IMR-90 (cell line): ENCODE measurements at regions not wholly inside any gene's neighbourhood (a gene's known extent, or its start where the extent isn't known, plus 50 kb on each side); places are given as distances from the start of the nearest gene placed in this dataset.

Source experiments
- CEBPB ChIP-seq: IDR thresholded peaks from 2 replicates; pipeline ENCODE4 v1.6.1; 2012; ENCODE audit warnings: low read depth, low read length, improper control_type of control experiment
- CHD1 ChIP-seq: IDR thresholded peaks from 2 replicates; pipeline ENCODE4 v1.6.1; 2012; ENCODE audit warnings: low read depth, low read length, improper control_type of control experiment
- CTCF ChIP-seq: conservative IDR thresholded peaks from 2 replicates; pipeline ENCODE4 v1.5.1; 2012; ENCODE audit warnings: mild to moderate bottlenecking, low read depth, low read length, improper control_type of control experiment
- FOS ChIP-seq: fragments of 150-350 bp; IDR thresholded peaks from 2 replicates; pipeline ENCODE4 v1.6.1; 2016; ENCODE audit warnings: low read depth, low read length
- MAZ ChIP-seq: IDR thresholded peaks from 2 replicates; pipeline ENCODE4 v1.6.1; 2012; ENCODE audit warnings: low read depth, mild to moderate bottlenecking, low read length, improper control_type of control experiment, moderate library complexity, borderline replicate concordance
- MXI1 ChIP-seq: IDR thresholded peaks from 2 replicates; pipeline ENCODE4 v1.6.1; 2012; ENCODE audit warnings: low read depth, mild to moderate bottlenecking, low read length, moderate library complexity, borderline replicate concordance
- NFE2L2 ChIP-seq: fragments of 150-350 bp; IDR thresholded peaks from 2 replicates; pipeline ENCODE4 v1.6.1; 2016; ENCODE audit warnings: low read depth, mild to moderate bottlenecking, low read length
- POLR2A ChIP-seq: IDR thresholded peaks from 2 replicates; pipeline ENCODE4 v1.6.1; 2012; ENCODE audit warnings: mild to moderate bottlenecking, low read depth, low read length
- TF ChIP-seq, protein P1 (sequence below): fragments of 150-350 bp; IDR thresholded peaks from 2 replicates; pipeline ENCODE4 v1.6.1; 2016; ENCODE audit warnings: low read depth, mild to moderate bottlenecking, low read length, moderate library complexity, borderline replicate concordance

- no peak for TF ChIP-seq CTCF
- no peak for TF ChIP-seq POLR2A
- no peak for TF ChIP-seq FOS
- no peak for TF ChIP-seq CEBPB
- TF ChIP-seq CHD1, result no peak
- TF ChIP-seq, protein P1, sequence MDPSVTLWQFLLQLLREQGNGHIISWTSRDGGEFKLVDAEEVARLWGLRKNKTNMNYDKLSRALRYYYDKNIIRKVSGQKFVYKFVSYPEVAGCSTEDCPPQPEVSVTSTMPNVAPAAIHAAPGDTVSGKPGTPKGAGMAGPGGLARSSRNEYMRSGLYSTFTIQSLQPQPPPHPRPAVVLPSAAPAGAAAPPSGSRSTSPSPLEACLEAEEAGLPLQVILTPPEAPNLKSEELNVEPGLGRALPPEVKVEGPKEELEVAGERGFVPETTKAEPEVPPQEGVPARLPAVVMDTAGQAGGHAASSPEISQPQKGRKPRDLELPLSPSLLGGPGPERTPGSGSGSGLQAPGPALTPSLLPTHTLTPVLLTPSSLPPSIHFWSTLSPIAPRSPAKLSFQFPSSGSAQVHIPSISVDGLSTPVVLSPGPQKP, result no peak
- no peak for TF ChIP-seq MXI1
- no peak for TF ChIP-seq MAZ
- no peak for TF ChIP-seq NFE2L2
Observed at GRCh38 chr13:39864221-39864620, 208.8 kb downstream of the COG6 start.
